GM13977 (cell line): ENCODE measurements at regions not wholly inside any gene's neighbourhood (a gene's known extent, or its start where the extent isn't known, plus 50 kb on each side); places are given as distances from the start of the nearest gene placed in this dataset.
"Not testable (repeated sequence)": the region's sequence is repeated elsewhere in the genome, so short reads cannot be mapped to it uniquely, and the experiment has no call there.

Experiments used
- DNase-seq: peaks from one replicate; pipeline ENCODE4 v3.0.0; 2012; ENCODE audit warnings: low spot score
- in situ Hi-C: fragments of 300-500 bp; cut with MboI; formaldehyde crosslinking; loops from one replicate; pipeline ENCODE4 v1.12.0; 2022; ENCODE audit warnings: low sequenced_read_pairs, low pct_unique_long_range_greater_than_20kb, mixed read lengths, inconsistent platforms; ENCODE audit not compliant: unreplicated experiment
- TF ChIP-seq, protein P1 (sequence below): IDR thresholded peaks from 2 replicates; pipeline ENCODE4 v1.5.1; 2012; ENCODE audit warnings: mild to moderate bottlenecking, control low read depth; ENCODE audit not compliant: insufficient read depth; ENCODE audit errors: extremely low read depth, missing control alignments

DNA sequence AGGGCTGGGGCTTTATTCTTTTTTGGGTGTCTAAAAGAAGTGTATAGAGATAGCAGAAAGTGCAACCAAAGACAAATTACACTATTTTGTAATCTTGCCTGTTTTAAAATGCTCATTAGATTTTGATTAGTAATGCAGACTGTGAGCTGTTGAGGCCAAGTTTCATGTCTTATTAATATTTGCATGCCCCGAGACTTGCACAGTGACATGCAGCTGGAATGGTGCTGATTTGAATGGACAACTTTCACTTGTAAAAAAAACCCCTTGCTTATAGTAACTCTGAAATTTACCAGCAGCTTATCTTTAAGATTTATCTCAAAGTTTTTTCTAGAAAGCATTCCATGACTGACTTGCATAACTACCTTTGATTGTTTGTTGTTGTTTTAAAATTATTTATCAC is 835.1 kb upstream of the IGFBP7 start:
- TF ChIP-seq, protein P1, sequence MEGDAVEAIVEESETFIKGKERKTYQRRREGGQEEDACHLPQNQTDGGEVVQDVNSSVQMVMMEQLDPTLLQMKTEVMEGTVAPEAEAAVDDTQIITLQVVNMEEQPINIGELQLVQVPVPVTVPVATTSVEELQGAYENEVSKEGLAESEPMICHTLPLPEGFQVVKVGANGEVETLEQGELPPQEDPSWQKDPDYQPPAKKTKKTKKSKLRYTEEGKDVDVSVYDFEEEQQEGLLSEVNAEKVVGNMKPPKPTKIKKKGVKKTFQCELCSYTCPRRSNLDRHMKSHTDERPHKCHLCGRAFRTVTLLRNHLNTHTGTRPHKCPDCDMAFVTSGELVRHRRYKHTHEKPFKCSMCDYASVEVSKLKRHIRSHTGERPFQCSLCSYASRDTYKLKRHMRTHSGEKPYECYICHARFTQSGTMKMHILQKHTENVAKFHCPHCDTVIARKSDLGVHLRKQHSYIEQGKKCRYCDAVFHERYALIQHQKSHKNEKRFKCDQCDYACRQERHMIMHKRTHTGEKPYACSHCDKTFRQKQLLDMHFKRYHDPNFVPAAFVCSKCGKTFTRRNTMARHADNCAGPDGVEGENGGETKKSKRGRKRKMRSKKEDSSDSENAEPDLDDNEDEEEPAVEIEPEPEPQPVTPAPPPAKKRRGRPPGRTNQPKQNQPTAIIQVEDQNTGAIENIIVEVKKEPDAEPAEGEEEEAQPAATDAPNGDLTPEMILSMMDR: no peak

DNA sequence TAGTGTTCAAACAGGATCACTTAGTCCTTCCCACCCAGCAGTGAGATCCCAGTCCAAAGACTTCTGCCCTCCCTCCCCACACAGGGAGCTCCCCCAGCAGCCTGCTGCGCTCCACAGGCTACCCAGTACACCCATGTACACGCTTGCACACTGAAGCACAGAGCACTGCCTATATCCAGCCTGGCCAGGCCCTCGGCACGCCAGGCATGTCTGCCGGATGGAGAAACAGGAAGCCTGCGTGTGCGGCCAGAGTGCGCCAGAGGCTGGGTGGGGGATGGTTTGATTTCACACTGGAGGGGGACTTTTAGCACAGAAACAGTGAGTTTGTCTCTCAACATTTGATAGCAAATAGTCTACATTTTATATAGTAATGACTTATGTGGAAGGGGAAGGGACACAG is 833.5 kb upstream of the IGFBP7 start:
- in situ Hi-C loops: no loop called here
- no peak for DNase-seq

More for the DNA sequence above, 835.1 kb upstream of the IGFBP7 start:
- in situ Hi-C loops: no loop called here
- no peak for DNase-seq

DNA sequence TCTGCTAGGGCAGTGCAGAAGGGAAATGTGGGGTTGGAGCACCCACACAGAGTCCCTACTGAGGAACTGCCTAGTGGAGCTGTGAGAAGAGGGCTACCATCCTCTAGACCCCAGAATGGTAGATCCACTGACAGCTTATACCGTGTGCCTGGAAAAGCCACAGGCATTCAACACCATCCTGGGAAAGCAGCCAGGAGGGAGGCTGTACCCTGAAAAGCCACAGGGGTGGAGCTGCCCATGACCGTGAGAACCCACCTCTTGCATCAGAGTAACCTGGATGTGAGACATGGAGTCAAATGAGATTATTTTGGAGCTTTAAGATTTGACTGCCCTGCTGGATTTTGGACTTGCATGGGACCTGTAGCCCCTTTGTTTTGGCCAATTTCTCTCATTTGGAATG is 827.1 kb upstream of the IGFBP7 start:
- in situ Hi-C loops: not testable (repeated sequence)

More for the DNA sequence above, 833.5 kb upstream of the IGFBP7 start:
- TF ChIP-seq, protein P1: no peak

DNA sequence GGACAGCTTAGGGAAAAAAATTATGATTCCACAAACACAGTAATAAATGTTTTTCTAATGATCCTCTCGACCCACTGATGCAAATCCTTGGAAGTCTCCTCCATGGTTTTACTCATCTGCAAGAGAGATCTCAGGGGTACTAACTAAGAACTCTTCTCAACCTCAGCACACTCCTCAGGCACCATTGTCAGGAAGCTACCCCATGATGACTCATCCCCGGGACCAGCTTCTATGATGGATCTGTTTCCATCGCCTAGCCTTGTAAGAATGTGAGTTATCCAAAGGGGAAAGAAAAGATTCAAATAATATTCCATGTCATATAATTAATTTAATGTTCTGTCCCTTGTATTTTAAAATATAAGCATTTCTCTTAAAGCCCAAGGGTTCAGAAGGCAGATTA is 816.1 kb upstream of the IGFBP7 start:
- DNase-seq: no peak
- TF ChIP-seq, protein P1: no peak
- in situ Hi-C loops: no loop called here

More for the DNA sequence above, 827.1 kb upstream of the IGFBP7 start:
- DNase-seq: not testable (repeated sequence)

DNA sequence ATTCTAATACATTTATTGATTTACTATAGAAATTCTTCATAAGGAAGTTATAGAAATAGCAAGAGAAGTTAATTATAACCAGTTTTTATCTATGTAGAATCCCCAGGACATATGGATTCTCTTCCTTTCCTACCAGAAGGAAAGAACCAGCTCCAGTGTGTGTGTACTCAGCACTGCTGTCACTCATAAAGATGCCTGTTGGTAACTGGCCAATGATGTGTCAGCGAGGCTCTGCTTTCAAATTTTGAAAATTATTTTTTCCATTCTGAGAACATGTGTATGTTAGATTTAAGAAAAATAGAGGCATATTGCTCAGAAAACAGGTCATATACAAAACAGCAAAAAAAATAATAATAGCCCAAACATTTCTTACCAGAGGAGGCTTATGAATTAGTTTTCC is 814.8 kb upstream of the IGFBP7 start:
- TF ChIP-seq, protein P1: no peak
- in situ Hi-C loops: no loop called here
- no peak for DNase-seq

DNA sequence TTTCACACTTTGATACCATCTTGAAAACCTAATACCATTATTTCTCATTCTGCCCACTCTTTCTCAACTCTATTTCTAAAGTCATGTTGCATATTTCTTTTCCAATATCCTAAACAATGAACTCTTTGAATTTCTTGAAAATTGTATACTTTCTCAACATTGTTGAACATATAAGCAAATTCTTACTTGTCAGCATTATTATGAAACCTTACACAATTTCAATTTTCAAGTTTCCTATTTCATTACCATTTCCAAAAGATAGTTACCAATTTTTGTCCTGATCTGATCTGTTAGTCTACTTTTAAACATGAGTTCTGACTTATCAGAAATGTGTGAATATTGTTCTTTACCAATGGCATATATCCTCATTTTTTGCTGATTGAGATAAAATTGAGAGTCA is 806.3 kb upstream of the IGFBP7 start:
- no peak for DNase-seq
- TF ChIP-seq, protein P1: no peak
- in situ Hi-C loops: no loop called here

DNA sequence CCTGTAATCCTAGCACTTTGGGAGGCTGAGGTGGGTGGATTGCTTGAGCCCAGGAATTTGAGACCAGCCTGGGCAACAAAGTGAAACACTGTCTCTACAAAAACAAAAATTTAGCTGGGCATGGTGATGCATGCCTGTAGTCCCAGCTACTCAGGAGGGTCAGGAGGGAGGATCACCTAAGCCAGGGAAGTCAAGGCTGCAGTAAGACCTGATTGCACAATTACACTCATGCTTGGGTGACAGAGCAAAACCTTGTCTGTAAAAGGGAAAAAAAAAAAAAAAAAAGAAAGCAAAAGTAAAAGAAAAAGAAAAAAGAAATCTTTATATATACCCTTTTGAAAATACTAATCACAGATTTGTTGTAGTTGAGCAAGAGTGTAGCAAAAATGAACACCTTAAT is 801.0 kb upstream of the IGFBP7 start:
- in situ Hi-C loops: no loop called here
- no peak for DNase-seq
- TF ChIP-seq, protein P1: no peak
